ENCODE measurements at regions not wholly inside any gene's neighbourhood (a gene's known extent, or its start where the extent isn't known, plus 50 kb on each side); places are given as distances from the start of the nearest gene placed in this dataset.

DNA sequence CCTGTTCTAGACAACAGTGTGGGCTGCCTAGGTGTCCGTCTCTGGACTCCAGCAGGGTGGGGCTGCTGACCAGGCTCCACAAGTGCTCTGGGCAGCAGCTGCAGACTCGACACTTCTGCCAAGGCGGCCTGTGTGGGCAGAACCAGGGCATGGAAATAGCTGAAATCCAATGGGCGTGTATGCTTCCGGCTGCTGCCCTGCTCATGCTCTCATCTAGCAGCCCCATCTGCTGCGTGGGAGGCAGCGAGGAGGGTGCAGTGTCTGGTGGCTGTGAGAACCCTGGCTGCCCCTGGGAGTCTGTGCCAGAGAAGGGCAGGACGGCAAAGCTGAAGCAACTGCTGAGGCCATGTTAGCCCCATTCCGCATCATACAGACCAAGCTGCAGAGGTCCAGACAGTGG, 174.9 kb downstream of the SOX11 start:
- no peak overlapping the region for H3K27ac ChIP-seq
- intact Hi-C loops (cut with DNase I), result no loop called here
- TF ChIP-seq, protein P1, sequence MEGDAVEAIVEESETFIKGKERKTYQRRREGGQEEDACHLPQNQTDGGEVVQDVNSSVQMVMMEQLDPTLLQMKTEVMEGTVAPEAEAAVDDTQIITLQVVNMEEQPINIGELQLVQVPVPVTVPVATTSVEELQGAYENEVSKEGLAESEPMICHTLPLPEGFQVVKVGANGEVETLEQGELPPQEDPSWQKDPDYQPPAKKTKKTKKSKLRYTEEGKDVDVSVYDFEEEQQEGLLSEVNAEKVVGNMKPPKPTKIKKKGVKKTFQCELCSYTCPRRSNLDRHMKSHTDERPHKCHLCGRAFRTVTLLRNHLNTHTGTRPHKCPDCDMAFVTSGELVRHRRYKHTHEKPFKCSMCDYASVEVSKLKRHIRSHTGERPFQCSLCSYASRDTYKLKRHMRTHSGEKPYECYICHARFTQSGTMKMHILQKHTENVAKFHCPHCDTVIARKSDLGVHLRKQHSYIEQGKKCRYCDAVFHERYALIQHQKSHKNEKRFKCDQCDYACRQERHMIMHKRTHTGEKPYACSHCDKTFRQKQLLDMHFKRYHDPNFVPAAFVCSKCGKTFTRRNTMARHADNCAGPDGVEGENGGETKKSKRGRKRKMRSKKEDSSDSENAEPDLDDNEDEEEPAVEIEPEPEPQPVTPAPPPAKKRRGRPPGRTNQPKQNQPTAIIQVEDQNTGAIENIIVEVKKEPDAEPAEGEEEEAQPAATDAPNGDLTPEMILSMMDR (IDR thresholded peaks at IDR 0.05), result no peak
- no peak for TF ChIP-seq POLR2A (IDR thresholded peaks at IDR 0.05)
- no peak for DNase-seq
- H3K9me3 ChIP-seq, result no peaks in the 10 kb centered on the region
- 73 to 100% methylated on average over 2 to 8 of the region's 9 CpGs for WGBS, 2 donors
- no peaks in the 10 kb centered on the region for H3K36me3 ChIP-seq
- no peaks in the 10 kb centered on the region for H3K4me1 ChIP-seq
- H3K4me3 ChIP-seq, result no peak overlapping the region
- no peaks in the 10 kb centered on the region for H3K27me3 ChIP-seq

DNA sequence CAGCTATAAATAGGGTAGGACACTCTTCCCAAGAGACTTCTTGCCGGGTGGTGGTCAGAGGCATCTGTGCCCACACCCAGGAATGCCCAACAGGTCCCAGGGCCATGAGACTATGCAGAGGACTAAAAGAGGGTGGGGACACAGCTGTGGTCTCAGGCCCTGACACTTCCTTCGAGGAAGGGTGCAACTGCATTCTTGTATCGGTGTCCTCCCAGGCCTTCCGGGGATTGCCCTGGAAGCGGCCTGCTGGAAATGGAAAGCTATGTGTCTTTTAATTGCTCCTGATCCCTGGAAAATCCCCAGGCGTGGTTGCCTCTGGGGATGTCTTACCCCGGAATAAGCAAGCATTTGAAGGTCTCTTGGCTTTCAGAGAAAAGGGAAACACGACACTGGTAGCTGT, 176.7 kb downstream of the SOX11 start:
- Histone ChIP-seq H3K27me3 (no peaks in the 10 kb centered on the region), H3K4me3 (no peak overlapping the region), H3K27ac (no peak overlapping the region), H3K4me1 (no peaks in the 10 kb centered on the region), H3K36me3 (no peaks in the 10 kb centered on the region), H3K9me3 (no peaks in the 10 kb centered on the region)
- DNase-seq, result no peak
- intact Hi-C loops (cut with DNase I), result no loop called here
- TF ChIP-seq, protein P1 (IDR thresholded peaks at IDR 0.05), result no peak
- TF ChIP-seq POLR2A (IDR thresholded peaks at IDR 0.05), result no peak
- 55 to 58% methylated on average over 4 to 8 of the region's 8 CpGs for WGBS, 2 donors

DNA sequence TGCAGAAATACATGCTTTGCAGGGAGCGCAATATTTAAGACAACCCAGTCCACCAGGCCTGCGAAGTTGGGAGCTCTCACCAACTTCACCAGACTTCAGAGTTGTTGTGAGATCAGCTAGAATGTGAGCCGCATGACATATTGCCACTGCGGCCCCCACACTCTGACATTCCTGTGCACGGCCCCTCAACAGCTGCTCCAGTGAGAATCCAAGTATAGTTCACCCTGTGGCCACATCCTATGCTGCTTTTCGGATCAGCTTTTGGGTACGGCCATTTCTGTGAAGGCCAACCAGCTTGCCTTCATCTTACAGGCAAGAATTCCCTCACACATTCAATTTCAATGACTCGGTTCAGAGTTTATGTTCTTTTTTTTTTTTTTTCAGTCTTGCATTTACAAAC, 177.8 kb downstream of the SOX11 start:
- WGBS, 2 donors, result 80 to 82% methylated on average over 7 to 8 of the region's 8 CpGs
- DNase-seq, result no peak
- intact Hi-C loops (cut with DNase I), result no loop called here
- TF ChIP-seq, protein P1 (IDR thresholded peaks at IDR 0.05), result no peak
- TF ChIP-seq POLR2A (IDR thresholded peaks at IDR 0.05), result no peak
- Histone ChIP-seq H3K36me3 (no peaks in the 10 kb centered on the region), H3K4me3 (no peak overlapping the region), H3K27me3 (no peaks in the 10 kb centered on the region), H3K4me1 (no peaks in the 10 kb centered on the region), H3K9me3 (no peaks in the 10 kb centered on the region), H3K27ac (no peak overlapping the region)

DNA sequence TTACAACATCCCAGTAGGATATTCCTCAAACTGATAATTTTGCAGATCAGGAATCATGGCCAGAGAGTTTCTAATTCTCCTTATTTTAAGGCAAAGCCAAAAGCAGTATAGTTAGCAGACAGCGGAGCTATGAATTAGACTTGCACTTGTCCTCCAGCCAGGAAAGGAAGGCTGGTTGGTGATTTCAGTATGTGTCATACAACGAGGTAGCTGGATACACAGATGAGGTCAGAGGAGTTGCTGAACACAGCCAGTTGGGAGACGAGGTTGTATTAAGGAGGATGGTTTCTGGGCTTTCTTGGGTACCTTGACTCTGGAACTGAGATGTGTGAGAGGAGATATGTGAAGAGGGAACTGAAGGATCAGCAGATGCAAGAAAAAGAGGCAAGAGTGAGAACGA, 185.2 kb downstream of the SOX11 start:
- H3K27me3 ChIP-seq, result no peaks in the 10 kb centered on the region
- H3K36me3 ChIP-seq, result no peaks in the 10 kb centered on the region
- TF ChIP-seq POLR2A (IDR thresholded peaks at IDR 0.05), result no peak
- TF ChIP-seq, protein P1 (IDR thresholded peaks at IDR 0.05), result no peak
- H3K4me3 ChIP-seq, result no peak overlapping the region
- H3K27ac ChIP-seq, result no peak overlapping the region
- no peak for DNase-seq
- intact Hi-C loops (cut with DNase I), result no loop called here
- 58 to 66% methylated on average over 4 of the region's 4 CpGs for WGBS, 2 donors
- no peaks in the 10 kb centered on the region for H3K4me1 ChIP-seq
- peaks cover 0 to 5% (median 0%) of the 10 kb centered on the region in 3 donors for H3K9me3 ChIP-seq

DNA sequence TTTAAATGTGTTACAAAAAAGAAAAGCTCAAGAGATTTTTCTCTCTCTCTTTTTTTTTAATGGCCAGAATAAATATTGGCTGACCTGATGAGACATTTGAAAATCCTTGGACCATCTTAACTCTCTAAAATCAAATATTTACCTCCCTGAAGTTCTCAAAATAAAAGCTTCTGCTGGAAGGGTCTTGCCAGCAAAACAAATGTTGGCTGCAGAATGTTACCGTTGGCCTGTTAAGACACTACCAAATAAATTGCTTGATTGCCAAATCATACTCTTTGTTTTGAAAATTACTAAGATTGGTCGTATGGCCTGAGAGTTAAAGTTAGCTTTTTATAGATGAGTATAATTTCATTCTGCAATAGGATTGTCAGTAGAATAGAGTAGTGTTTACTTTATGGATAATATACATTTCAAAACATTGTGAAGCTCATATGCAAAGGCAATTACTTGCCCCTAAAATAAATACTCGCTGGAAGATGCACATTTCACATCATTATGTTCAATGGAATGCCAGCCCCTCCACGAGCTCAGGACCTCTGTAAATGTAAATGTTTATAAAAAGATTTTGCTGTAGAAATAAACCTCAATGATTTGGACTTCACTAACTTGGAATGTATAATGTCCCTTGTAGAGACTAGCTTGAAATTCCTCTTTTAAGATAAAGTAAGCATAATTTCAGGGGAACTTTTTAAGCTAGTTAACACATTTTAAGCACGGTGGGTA, 193.4 kb downstream of the SOX11 start:
- no peaks in the 10 kb centered on the region for H3K4me1 ChIP-seq
- no peak for DNase-seq
- no peaks in the 10 kb centered on the region for H3K27me3 ChIP-seq
- TF ChIP-seq, protein P1 (IDR thresholded peaks at IDR 0.05), result no peak
- no peak for TF ChIP-seq POLR2A (IDR thresholded peaks at IDR 0.05)
- no peak overlapping the region for H3K4me3 ChIP-seq
- WGBS, 2 donors, result 21 to 25% methylated on average over 5 of the region's 5 CpGs
- H3K27ac ChIP-seq, result no peak overlapping the region
- intact Hi-C loops (cut with DNase I), result no loop called here
- H3K36me3 ChIP-seq, result no peaks in the 10 kb centered on the region
- peaks cover 0 to 13% (median 0%) of the 10 kb centered on the region in 3 donors for H3K9me3 ChIP-seq

Measured in esophagus squamous epithelium (tissue), 5 donors.